ENCODE measurements at regions not wholly inside any gene's neighbourhood (a gene's known extent, or its start where the extent isn't known, plus 50 kb on each side); places are given as distances from the start of the nearest gene placed in this dataset.

DNA sequence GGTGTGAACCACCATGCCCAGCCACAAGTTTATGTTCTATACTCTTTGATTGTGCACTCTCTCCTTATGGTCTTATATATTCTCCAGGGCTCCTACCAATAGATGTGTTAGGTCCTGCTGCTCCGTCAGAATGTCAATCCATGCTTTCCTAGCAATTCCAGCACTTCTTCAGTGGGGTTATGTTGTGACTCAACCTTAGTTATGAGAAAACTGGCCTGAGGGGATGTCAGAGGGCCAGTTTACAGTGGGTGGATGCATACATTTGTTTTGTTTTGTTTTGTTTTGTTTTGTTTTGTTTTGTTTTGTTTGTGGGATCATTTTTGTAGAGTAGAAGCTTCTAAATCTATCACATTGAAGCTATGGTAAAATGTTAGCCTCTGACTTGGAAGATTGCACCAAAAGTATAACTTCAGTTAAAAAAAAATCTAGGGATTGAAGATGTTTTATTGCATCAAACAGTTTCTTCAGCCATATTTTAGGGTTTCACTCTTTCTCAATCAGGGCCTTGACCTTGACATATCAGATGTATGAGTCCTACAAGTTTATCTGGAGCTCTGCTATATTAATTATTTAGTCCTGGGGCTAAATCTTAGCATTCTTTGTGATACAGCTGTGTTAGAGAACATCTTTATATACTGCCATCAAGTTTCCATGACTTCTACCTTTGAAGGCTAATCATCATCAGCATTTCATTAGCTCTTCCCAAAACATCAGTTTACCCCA is 191.6 kb upstream of the CNTN5 start:
- TF ChIP-seq, protein P1, sequence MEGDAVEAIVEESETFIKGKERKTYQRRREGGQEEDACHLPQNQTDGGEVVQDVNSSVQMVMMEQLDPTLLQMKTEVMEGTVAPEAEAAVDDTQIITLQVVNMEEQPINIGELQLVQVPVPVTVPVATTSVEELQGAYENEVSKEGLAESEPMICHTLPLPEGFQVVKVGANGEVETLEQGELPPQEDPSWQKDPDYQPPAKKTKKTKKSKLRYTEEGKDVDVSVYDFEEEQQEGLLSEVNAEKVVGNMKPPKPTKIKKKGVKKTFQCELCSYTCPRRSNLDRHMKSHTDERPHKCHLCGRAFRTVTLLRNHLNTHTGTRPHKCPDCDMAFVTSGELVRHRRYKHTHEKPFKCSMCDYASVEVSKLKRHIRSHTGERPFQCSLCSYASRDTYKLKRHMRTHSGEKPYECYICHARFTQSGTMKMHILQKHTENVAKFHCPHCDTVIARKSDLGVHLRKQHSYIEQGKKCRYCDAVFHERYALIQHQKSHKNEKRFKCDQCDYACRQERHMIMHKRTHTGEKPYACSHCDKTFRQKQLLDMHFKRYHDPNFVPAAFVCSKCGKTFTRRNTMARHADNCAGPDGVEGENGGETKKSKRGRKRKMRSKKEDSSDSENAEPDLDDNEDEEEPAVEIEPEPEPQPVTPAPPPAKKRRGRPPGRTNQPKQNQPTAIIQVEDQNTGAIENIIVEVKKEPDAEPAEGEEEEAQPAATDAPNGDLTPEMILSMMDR (conservative IDR thresholded peaks at IDR 0.05; ENCODE audit: low read depth, low read length) = no peak
- no peak for TF ChIP-seq SMC3 (IDR thresholded peaks at IDR 0.05; ENCODE audit: low read depth, low read length)
- no peak for TF ChIP-seq FOS (IDR thresholded peaks at IDR 0.05; ENCODE audit: low read depth, low read length)
- no peak for TF ChIP-seq RFX5 (IDR thresholded peaks at IDR 0.05; ENCODE audit: low read depth, low read length)
- no peak for TF ChIP-seq POLR2A (IDR thresholded peaks at IDR 0.05; ENCODE audit: low read depth, low read length)
- TF ChIP-seq, protein P2, sequence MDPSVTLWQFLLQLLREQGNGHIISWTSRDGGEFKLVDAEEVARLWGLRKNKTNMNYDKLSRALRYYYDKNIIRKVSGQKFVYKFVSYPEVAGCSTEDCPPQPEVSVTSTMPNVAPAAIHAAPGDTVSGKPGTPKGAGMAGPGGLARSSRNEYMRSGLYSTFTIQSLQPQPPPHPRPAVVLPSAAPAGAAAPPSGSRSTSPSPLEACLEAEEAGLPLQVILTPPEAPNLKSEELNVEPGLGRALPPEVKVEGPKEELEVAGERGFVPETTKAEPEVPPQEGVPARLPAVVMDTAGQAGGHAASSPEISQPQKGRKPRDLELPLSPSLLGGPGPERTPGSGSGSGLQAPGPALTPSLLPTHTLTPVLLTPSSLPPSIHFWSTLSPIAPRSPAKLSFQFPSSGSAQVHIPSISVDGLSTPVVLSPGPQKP (IDR thresholded peaks at IDR 0.05; ENCODE audit: borderline replicate concordance, low read depth, low read length) = no peak
- TF ChIP-seq CEBPB (IDR thresholded peaks at IDR 0.05; ENCODE audit: low read depth, low read length) = no peak
- no peak for TF ChIP-seq MAFK (IDR thresholded peaks at IDR 0.05; ENCODE audit: low read depth, low read length)
- no peak for TF ChIP-seq CHD1 (IDR thresholded peaks at IDR 0.05; ENCODE audit: low read depth, low read length)
- TF ChIP-seq BHLHE40 (IDR thresholded peaks at IDR 0.05; ENCODE audit: low read depth, low read length) = no peak
- TF ChIP-seq NFE2L2 (IDR thresholded peaks at IDR 0.05; ENCODE audit: low read depth, low read length) = no peak

Measured in IMR-90 (cell line).